GM12872 (cell line): ENCODE measurements at regions not wholly inside any gene's neighbourhood (a gene's known extent, or its start where the extent isn't known, plus 50 kb on each side); places are given as distances from the start of the nearest gene placed in this dataset.

Source experiments
- TF ChIP-seq, protein P1 (sequence below): IDR thresholded peaks from 3 replicates; pipeline ENCODE4 v1.5.1; 2011; ENCODE audit warnings: low read depth, mild to moderate bottlenecking, low read length, moderate library complexity; ENCODE audit not compliant: insufficient read depth

DNA sequence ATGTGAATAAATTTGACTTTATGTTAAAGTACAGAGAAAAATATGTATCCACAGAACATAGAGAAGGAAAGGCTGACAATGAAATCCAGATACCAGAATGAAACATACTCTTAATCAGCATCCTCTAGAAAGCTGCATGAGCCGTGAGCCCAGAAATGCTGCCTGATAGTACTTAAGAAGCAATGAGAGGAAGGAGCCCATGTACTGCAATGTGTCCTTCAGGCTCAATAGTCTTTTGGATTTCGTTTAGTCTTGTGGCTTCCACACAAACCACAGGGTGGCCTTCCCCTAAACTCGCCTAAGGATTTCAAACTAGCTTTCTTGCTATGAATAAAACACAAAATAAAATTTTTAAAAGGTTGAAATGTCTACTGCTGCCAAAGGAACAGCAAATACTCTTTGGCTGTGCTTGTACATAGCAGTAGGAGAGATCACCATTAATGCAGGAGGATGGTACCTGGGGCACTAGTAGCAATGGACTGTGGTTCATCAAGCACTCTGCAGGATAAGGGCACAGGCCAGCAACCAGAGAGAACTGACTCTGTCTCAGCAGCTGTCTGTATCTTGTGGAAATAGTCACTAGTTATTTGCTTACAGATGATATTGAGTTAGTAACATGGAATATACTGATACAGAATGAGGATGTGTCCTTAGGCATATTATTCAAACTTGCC, 988.3 kb upstream of the LRFN5 start:
- TF ChIP-seq, protein P1, sequence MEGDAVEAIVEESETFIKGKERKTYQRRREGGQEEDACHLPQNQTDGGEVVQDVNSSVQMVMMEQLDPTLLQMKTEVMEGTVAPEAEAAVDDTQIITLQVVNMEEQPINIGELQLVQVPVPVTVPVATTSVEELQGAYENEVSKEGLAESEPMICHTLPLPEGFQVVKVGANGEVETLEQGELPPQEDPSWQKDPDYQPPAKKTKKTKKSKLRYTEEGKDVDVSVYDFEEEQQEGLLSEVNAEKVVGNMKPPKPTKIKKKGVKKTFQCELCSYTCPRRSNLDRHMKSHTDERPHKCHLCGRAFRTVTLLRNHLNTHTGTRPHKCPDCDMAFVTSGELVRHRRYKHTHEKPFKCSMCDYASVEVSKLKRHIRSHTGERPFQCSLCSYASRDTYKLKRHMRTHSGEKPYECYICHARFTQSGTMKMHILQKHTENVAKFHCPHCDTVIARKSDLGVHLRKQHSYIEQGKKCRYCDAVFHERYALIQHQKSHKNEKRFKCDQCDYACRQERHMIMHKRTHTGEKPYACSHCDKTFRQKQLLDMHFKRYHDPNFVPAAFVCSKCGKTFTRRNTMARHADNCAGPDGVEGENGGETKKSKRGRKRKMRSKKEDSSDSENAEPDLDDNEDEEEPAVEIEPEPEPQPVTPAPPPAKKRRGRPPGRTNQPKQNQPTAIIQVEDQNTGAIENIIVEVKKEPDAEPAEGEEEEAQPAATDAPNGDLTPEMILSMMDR: no peak

DNA sequence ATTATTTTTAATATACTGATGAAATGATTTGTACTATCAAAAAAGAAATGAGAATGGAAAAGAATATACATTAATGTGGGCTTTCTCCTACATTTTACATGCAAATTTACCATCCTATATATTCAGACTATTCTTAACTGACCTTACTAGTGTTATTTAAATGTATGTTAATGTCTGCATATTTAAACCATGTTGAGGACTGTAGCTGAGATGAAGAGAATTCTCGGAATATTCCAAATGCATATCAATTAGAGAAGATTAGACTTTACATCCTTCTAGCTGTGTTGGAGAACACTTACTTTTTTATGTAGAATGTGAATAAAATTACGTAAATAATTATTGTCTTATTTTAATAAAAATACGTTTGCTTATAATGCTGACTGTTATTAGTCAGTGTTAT, 990.1 kb upstream of the LRFN5 start:
- TF ChIP-seq, protein P1: no peak

DNA sequence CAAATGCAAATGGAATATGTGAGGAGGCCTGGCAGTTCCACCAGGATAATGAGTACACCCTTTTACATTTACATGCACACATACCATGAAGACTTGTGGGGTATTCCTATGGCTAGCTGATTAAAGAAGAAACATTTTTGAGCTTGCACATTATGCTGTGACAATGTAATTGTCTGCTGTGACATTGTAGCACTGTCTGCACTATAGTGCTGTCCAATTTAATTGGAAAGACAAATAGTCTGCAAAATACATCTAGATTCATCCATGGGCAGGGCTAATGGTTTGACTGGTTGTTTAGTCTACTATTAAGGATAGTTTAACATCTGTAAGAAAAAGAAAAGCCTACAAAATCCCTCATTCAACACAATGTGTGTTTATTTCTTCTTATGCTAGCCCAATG, 1005.6 kb upstream of the LRFN5 start:
- TF ChIP-seq, protein P1: no peak

DNA sequence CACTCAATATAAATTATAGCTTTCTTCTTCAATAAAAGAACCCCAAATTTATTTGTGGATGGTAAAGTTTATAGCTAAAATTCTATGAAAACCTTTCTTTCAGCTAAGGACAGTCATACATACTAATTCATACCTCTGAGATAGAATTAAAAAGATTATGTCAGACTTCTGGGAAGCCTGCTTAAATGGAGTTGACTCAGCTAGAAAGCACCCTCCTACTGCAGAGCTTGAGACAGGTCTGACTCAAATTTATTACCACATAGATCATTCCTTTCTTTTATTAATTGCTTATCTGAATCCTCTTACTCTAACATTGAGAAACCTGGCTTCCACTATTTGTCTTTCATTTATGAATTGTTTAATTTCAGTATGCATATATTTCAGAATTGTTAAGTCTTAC, 1007.0 kb upstream of the LRFN5 start:
- TF ChIP-seq, protein P1: no peak

DNA sequence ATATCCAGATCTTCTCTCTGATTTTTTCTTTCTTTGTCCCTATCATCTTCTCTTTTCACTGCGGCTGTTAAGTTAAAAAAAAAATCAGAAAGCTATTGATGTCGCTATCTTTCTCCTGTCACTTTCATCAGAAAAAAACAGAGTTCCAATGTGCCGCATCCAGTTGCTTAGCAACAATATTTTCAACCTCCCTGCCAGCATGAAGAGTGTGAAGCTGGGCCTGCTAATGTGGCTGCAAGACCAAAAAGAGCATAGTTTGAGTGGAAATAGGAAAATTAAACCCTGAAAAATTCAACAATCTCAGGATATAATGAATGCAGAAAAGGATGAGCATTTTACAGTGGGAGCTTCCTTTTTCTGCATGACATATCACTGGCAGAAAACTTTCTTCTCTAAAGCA, 1025.4 kb upstream of the LRFN5 start:
- TF ChIP-seq, protein P1: no peak

DNA sequence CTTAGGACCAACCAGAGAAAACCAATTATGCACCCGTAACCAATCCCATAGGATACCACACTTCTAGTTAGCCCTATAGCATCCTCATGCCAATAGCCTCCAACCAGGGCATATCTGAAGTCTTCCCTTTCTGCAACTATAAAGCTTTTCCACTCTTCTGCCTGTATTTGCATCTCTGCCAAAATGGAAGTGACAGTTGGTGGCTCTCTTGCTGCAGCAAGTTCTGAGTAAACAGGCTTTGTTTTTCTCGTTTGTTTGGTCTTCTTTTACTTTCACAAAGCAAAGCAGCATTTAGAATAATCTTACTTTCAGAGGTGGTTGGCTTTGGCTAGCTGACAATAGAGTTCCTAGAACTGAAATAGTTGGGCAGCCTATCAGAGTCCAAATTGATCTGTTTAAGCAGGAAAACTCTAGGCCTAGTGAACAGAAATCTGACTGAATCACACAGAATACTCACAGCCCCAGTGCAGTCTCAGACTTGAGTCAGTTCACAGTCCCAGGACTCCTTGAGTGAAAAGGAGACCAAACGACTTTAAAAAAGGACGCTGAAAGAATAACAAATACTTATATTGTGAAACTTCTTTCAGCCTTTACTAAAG, 1029.7 kb upstream of the LRFN5 start:
- TF ChIP-seq, protein P1: no peak

DNA sequence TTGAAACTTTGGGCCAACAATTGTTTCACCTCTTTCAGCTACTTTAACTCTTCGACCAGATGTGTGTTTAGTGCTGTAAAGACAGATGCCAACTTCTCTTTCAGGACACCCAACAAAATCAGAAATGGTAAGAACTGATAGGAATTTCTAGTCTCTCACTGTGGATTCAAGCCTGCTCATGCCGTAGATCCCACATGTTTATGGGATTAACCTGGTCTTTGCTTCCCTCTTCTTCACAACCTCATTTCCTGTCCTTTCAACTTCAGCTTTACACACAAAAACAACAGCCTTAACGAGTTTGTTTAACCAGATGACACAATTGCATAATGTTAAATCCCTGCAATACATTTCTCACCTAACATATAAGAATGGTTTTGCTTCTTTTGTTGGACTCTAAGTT, 1031.9 kb upstream of the LRFN5 start:
- TF ChIP-seq, protein P1: no peak
